GM21447 (cell line): ENCODE measurements at regions not wholly inside any gene's neighbourhood (a gene's known extent, or its start where the extent isn't known, plus 50 kb on each side); places are given as distances from the start of the nearest gene placed in this dataset.

ENCODE experiments used
- ATAC-seq: cut with Tn5 transposase; IDR thresholded peaks from one replicate; pipeline ENCODE4 v1.9.1; 2021; ENCODE audit not compliant: unreplicated experiment

GRCh38 chr20:56989516-56989915 is 276.9 kb downstream of the BMP7 start:
- no peak for ATAC-seq

- ATAC-seq = no peak
These were observed 273.4 kb downstream of the BMP7 start for GRCh38 chr20:56993020-56993559.

GRCh38 chr20:56994006-56994405 is 272.4 kb downstream of the BMP7 start:
- no peak for ATAC-seq

- ATAC-seq = no peak
These were observed 271.3 kb downstream of the BMP7 start for GRCh38 chr20:56995149-56995548.

GRCh38 chr20:56995635-56996075 is 270.8 kb downstream of the BMP7 start:
- ATAC-seq = no peak

- ATAC-seq = no peak
These were observed 269.9 kb downstream of the BMP7 start for GRCh38 chr20:56996533-56996932.

GRCh38 chr20:56998438-56998837 is 268.0 kb downstream of the BMP7 start:
- no peak for ATAC-seq

- no peak for ATAC-seq
These were observed 265.9 kb downstream of the BMP7 start for GRCh38 chr20:57000441-57000968.

GRCh38 chr20:57001126-57001767 is 265.2 kb downstream of the BMP7 start:
- no peak for ATAC-seq

- no peak for ATAC-seq
These were observed 264.3 kb downstream of the BMP7 start for GRCh38 chr20:57002066-57002570.

- no peak for ATAC-seq
These were observed 263.4 kb downstream of the BMP7 start for GRCh38 chr20:57003012-57003411.

GRCh38 chr20:57004416-57004815 is 262.0 kb downstream of the BMP7 start:
- ATAC-seq = no peak

- ATAC-seq = no peak
These were observed 261.2 kb downstream of the BMP7 start for GRCh38 chr20:57004951-57005933.

- ATAC-seq = no peak
These were observed 259.9 kb downstream of the BMP7 start for GRCh38 chr20:57006411-57007170.

GRCh38 chr20:57007171-57007540 is 259.3 kb downstream of the BMP7 start:
- no peak for ATAC-seq

GRCh38 chr20:57008217-57008616 is 258.2 kb downstream of the BMP7 start:
- no peak for ATAC-seq

GRCh38 chr20:57009355-57009754 is 257.1 kb downstream of the BMP7 start:
- ATAC-seq = no peak

- no peak for ATAC-seq
These were observed 256.7 kb downstream of the BMP7 start for GRCh38 chr20:57009775-57010174.

GRCh38 chr20:57012691-57013090 is 253.8 kb downstream of the BMP7 start:
- no peak for ATAC-seq

GRCh38 chr20:57013217-57013616 is 253.2 kb downstream of the BMP7 start:
- ATAC-seq = no peak

- no peak for ATAC-seq
These were observed 252.7 kb downstream of the BMP7 start for GRCh38 chr20:57013741-57014140.
